Esophagus muscularis mucosa (tissue), 4 donors: ENCODE measurements at regions not wholly inside any gene's neighbourhood (a gene's known extent, or its start where the extent isn't known, plus 50 kb on each side); places are given as distances from the start of the nearest gene placed in this dataset.

ENCODE experiments used
- DNase-seq: peaks from one replicate; pipeline ENCODE4 v3.0.0-alpha.2; 2017; ENCODE audit errors: extremely low spot score
- H3K27ac ChIP-seq, 4 donors: fragments of 200-600 bp; sonication (generic); replicated peaks in 1 of 4; 1 replicate in 3 of 4; 2 replicates in 1 of 4; pipeline ENCODE4 v1.5.1; 2016 to 2019; ENCODE audit warnings: mild to moderate bottlenecking in 1 of 4
- H3K27me3 ChIP-seq, 4 donors: fragments of 200-600 bp; sonication (generic); one replicate each; pipeline versions ENCODE4 v1.5.1 to v1.6.0; 2016 to 2019
- H3K36me3 ChIP-seq, 4 donors: fragments of 200-600 bp; sonication (generic); one replicate each; pipeline ENCODE4 v1.5.1; 2016 to 2019
- H3K4me1 ChIP-seq, 4 donors: fragments of 200-600 bp; sonication (generic); one replicate each; pipeline ENCODE4 v1.5.1; 2016 to 2019
- H3K4me3 ChIP-seq, 4 donors: fragments of 200-600 bp; sonication (generic); 1 replicate in 2 of 4; 2 replicates in 2 of 4; pipeline ENCODE4 v1.5.1; 2016 to 2019; ENCODE audit warnings: mild to moderate bottlenecking in 4 of 4, moderate library complexity in 1 of 4
- H3K9me3 ChIP-seq, 4 donors: fragments of 200-600 bp; sonication (generic); 1 replicate in 3 of 4; 2 replicates in 1 of 4; pipeline ENCODE4 v1.5.1; 2016 to 2019
- CTCF ChIP-seq, 3 experiments: fragments of 200-600 bp in 2 of 3; fragments of 450-650 bp in 1 of 3; sonication (generic) in 2 of 3; IDR thresholded peaks; one replicate each; pipeline ENCODE4 v1.5.1; 2017 to 2019; ENCODE audit warnings: antibody characterized with exemption in 3 of 3, mild to moderate bottlenecking in 2 of 3, moderate library complexity in 1 of 3
- EP300 ChIP-seq: sonication (generic); formaldehyde crosslinking; IDR thresholded peaks from one replicate; pipeline ENCODE4 v1.6.1; 2017; ENCODE audit warnings: antibody characterized with exemption
- POLR2A ChIP-seq: fragments of 450-650 bp; IDR thresholded peaks from one replicate; pipeline ENCODE4 v1.6.1; 2017; ENCODE audit warnings: antibody characterized with exemption, moderate library complexity, mild to moderate bottlenecking, low read depth
- POLR2AphosphoS5 ChIP-seq, 2 donors: sonication (generic); formaldehyde crosslinking; IDR thresholded peaks; one replicate each; pipeline ENCODE4 v1.6.1; 2017; ENCODE audit warnings: antibody characterized with exemption in 2 of 2
- WGBS: methylation state at CpG from one replicate; pipeline ENCODE4 v1.1.5; 2018; 5-methylcytosine and 5-hydroxymethylcytosine counted together
- intact Hi-C: fragments of 100-400 bp; cut with DNase I; formaldehyde crosslinking; loops from one replicate; pipeline ENCODE4 v1.15.1; 2023

GRCh38 chr3:34956511-34956910 is 682.8 kb upstream of the ARPP21 start:
- no peaks in the 10 kb centered on the region for H3K36me3 ChIP-seq
- H3K27me3 ChIP-seq, result no peaks in the 10 kb centered on the region
- WGBS, result 95% methylated on average over 1 of the region's 1 CpG
- no peak for DNase-seq
- H3K4me1 ChIP-seq, result no peaks in the 10 kb centered on the region
- TF ChIP-seq POLR2A (no peak), EP300 (no peak), POLR2AphosphoS5 (IDR thresholded peaks at IDR 0.05) (no peak), CTCF (IDR thresholded peaks at IDR 0.05) (no peak)
- intact Hi-C loops, result no loop called here
- no peaks in the 10 kb centered on the region for H3K9me3 ChIP-seq
- no peak overlapping the region for H3K27ac ChIP-seq
- H3K4me3 ChIP-seq, result no peak overlapping the region

GRCh38 chr3:34957677-34958076 is 681.6 kb upstream of the ARPP21 start:
- no peak for DNase-seq
- H3K36me3 ChIP-seq, result no peaks in the 10 kb centered on the region
- 78% methylated on average over 1 of the region's 1 CpG for WGBS
- H3K4me1 ChIP-seq, result no peaks in the 10 kb centered on the region
- no peak for TF ChIP-seq POLR2AphosphoS5 (IDR thresholded peaks at IDR 0.05)
- TF ChIP-seq POLR2A, result no peak
- no peak for TF ChIP-seq EP300
- TF ChIP-seq CTCF (IDR thresholded peaks at IDR 0.05), result no peak
- no peak overlapping the region for H3K4me3 ChIP-seq
- no peak overlapping the region for H3K27ac ChIP-seq
- intact Hi-C loops, result no loop called here
- H3K9me3 ChIP-seq, result no peaks in the 10 kb centered on the region
- H3K27me3 ChIP-seq, result no peaks in the 10 kb centered on the region

- DNase-seq, result no peak
- intact Hi-C loops, result no loop called here
- H3K36me3 ChIP-seq, result no peaks in the 10 kb centered on the region
- TF ChIP-seq POLR2A (no peak), CTCF (IDR thresholded peaks at IDR 0.05) (no peak), EP300 (no peak), POLR2AphosphoS5 (IDR thresholded peaks at IDR 0.05) (no peak)
- H3K27ac ChIP-seq, result no peak overlapping the region
- no peaks in the 10 kb centered on the region for H3K9me3 ChIP-seq
- 91% methylated on average over 2 of the region's 2 CpGs for WGBS
- H3K4me1 ChIP-seq, result no peaks in the 10 kb centered on the region
- no peaks in the 10 kb centered on the region for H3K27me3 ChIP-seq
- H3K4me3 ChIP-seq, result no peak overlapping the region
Measured at GRCh38 chr3:34969513-34969912, 669.8 kb upstream of the ARPP21 start.

GRCh38 chr3:34972481-34972880 is 666.8 kb upstream of the ARPP21 start:
- Histone ChIP-seq H3K9me3 (no peaks in the 10 kb centered on the region), H3K4me1 (no peaks in the 10 kb centered on the region), H3K4me3 (no peak overlapping the region), H3K27ac (no peak overlapping the region), H3K36me3 (no peaks in the 10 kb centered on the region), H3K27me3 (no peaks in the 10 kb centered on the region)
- intact Hi-C loops, result no loop called here
- no peak for TF ChIP-seq POLR2A
- no peak for TF ChIP-seq EP300
- no peak for TF ChIP-seq POLR2AphosphoS5 (IDR thresholded peaks at IDR 0.05)
- TF ChIP-seq CTCF (IDR thresholded peaks at IDR 0.05), result no peak
- no peak for DNase-seq

GRCh38 chr3:34973586-34973985 is 665.7 kb upstream of the ARPP21 start:
- DNase-seq, result no peak
- Histone ChIP-seq H3K27ac (no peak overlapping the region), H3K27me3 (no peaks in the 10 kb centered on the region), H3K36me3 (no peaks in the 10 kb centered on the region), H3K9me3 (no peaks in the 10 kb centered on the region), H3K4me3 (no peak overlapping the region), H3K4me1 (no peaks in the 10 kb centered on the region)
- WGBS, result 94% methylated on average over 1 of the region's 1 CpG
- TF ChIP-seq CTCF (IDR thresholded peaks at IDR 0.05) (no peak), EP300 (no peak), POLR2A (no peak), POLR2AphosphoS5 (IDR thresholded peaks at IDR 0.05) (no peak)
- intact Hi-C loops, result no loop called here
